ENCODE measurements at regions not wholly inside any gene's neighbourhood (a gene's known extent, or its start where the extent isn't known, plus 50 kb on each side); places are given as distances from the start of the nearest gene placed in this dataset.
"Not testable (repeated sequence)": the region's sequence is repeated elsewhere in the genome, so short reads cannot be mapped to it uniquely, and the experiment has no call there.

GRCh38 chr5:1644393-1644809, 120.6 kb upstream of the LPCAT1 start:
- not testable (repeated sequence) for TF ChIP-seq CTCF, POLR2A (IDR thresholded peaks at IDR 0.05)
